H1 (cell line): ENCODE measurements at regions not wholly inside any gene's neighbourhood (a gene's known extent, or its start where the extent isn't known, plus 50 kb on each side); places are given as distances from the start of the nearest gene placed in this dataset.
A peak's percentile ranks its signal among the peaks of the same experiment; 100 is the strongest.

Experiments used
- CTCF ChIA-PET: fragments of 300-600 bp; sonication (Branson Sonifier 250); formaldehyde crosslinking; loops from one replicate; lab custom pipeline; 2021; ENCODE audit not compliant: partially characterized antibody; lab: Charles Lee
- POLR2A ChIA-PET: fragments of 300-600 bp; sonication (Branson Sonifier 250); formaldehyde crosslinking; loops from one replicate; lab custom pipeline; 2021; ENCODE audit warnings: inconsistent platforms; ENCODE audit not compliant: partially characterized antibody; lab: Charles Lee
- DNase-seq, 2 experiments: peaks; one replicate each; pipeline versions ENCODE4 v3.0.0 to v3.0.0-alpha.2; 2010 to 2022; ENCODE audit warnings: low spot score in 2 of 2, low read depth in 1 of 2, mixed read lengths in 1 of 2
- FAIRE-seq: peaks from 2 replicates; lab custom pipeline; 2011; peaks lifted over from hg19 to GRCh38; lab: Jason Lieb, UNC
- H2AFZ ChIP-seq: 2 replicates; pipeline ENCODE4 v1.8.1; 2012; ENCODE audit warnings: low read length, inconsistent platforms
- H2AK5ac ChIP-seq: 2 replicates; pipeline ENCODE4 v1.6.1; 2013; ENCODE audit warnings: low read depth, low read length
- H2BK120ac ChIP-seq: replicated peaks from 2 replicates; pipeline ENCODE3; 2013; ENCODE audit warnings: low read depth, low read length, inconsistent platforms
- H2BK12ac ChIP-seq: 2 replicates; pipeline ENCODE4 v1.6.1; 2013; ENCODE audit warnings: low read depth, low read length
- H2BK15ac ChIP-seq: 2 replicates; pipeline ENCODE4 v1.6.1; 2013; ENCODE audit warnings: low read length
- H2BK20ac ChIP-seq: 2 replicates; pipeline ENCODE4 v1.6.1; 2013; ENCODE audit warnings: low read length
- H2BK5ac ChIP-seq: 2 replicates; pipeline ENCODE4 v1.6.1; 2013; ENCODE audit warnings: low read depth, low read length
- H3K14ac ChIP-seq: 2 replicates; pipeline ENCODE4 v1.6.1; 2013; ENCODE audit warnings: inconsistent platforms; ENCODE audit not compliant: insufficient read length
- H3K18ac ChIP-seq: 2 replicates; pipeline ENCODE4 v1.6.1; 2013; ENCODE audit warnings: low read length; ENCODE audit errors: extremely low read depth
- H3K23ac ChIP-seq: 2 replicates; pipeline ENCODE4 v1.6.1; 2013; ENCODE audit warnings: inconsistent platforms; ENCODE audit not compliant: insufficient read length
- H3K23me2 ChIP-seq: 2 replicates; pipeline ENCODE4 v1.6.1; 2013; ENCODE audit warnings: low read depth, low read length
- H3K27ac ChIP-seq: 2 replicates; pipeline ENCODE4 v1.6.1; 2011; ENCODE audit warnings: low read depth, low read length, inconsistent platforms
- H3K27me3 ChIP-seq, 4 experiments: replicated peaks in 1 of 4; 1 replicate in 1 of 4; 2 replicates in 3 of 4; pipeline versions ENCODE4 v1.6.1 to v1.8.1; 2011 to 2013; ENCODE audit warnings: low read length in 3 of 4, mild to moderate bottlenecking in 3 of 4, inconsistent platforms in 2 of 4, mixed read lengths in 2 of 4, moderate library complexity in 1 of 4; ENCODE audit not compliant: control insufficient read depth in 3 of 4, insufficient read depth in 3 of 4; ENCODE audit errors: extremely low read depth in 1 of 4
- H3K36me3 ChIP-seq, 4 experiments: 2 replicates each; pipeline versions ENCODE4 v1.6.1 to v1.8.1; 2011 to 2013; ENCODE audit warnings: mild to moderate bottlenecking in 4 of 4, low read length in 3 of 4, moderate library complexity in 2 of 4, control low read depth in 1 of 4, inconsistent platforms in 1 of 4; ENCODE audit not compliant: insufficient read depth in 4 of 4, control insufficient read depth in 2 of 4
- H3K4ac ChIP-seq: replicated peaks from 2 replicates; pipeline ENCODE3; 2013; ENCODE audit warnings: low read length, low read depth, mixed read lengths, inconsistent platforms; ENCODE audit not compliant: insufficient read length
- H3K4me1 ChIP-seq, 4 experiments: replicated peaks in 1 of 4; 1 replicate in 1 of 4; 2 replicates in 3 of 4; pipeline versions ENCODE4 v1.6.1 to v1.8.1; 2011 to 2013; ENCODE audit warnings: low read length in 3 of 4, inconsistent platforms in 2 of 4, mixed read lengths in 1 of 4; ENCODE audit not compliant: insufficient read depth in 4 of 4, control insufficient read depth in 3 of 4
- H3K4me2 ChIP-seq, 2 experiments: 2 replicates each; pipeline versions ENCODE4 v1.6.1 to v1.8.1; 2011 to 2013; ENCODE audit warnings: low read depth in 2 of 2, low read length in 2 of 2, control low read depth in 1 of 2, inconsistent platforms in 1 of 2, mild to moderate bottlenecking in 1 of 2; ENCODE audit not compliant: insufficient read depth in 1 of 2
- H3K4me3 ChIP-seq, 4 experiments: fragments of 200-600, 300-600 bp in 1 of 4; sonication (generic), shearing (Covaris generic), sonication (Bioruptor Twin) in 1 of 4; 2 replicates each; pipeline versions ENCODE4 v1.5.1 to v1.8.1; 2011 to 2016; ENCODE audit warnings: low read length in 4 of 4, low read depth in 3 of 4, control low read depth in 2 of 4, inconsistent platforms in 2 of 4, mild to moderate bottlenecking in 2 of 4, mixed read lengths in 1 of 4, moderate library complexity in 1 of 4; ENCODE audit not compliant: insufficient read depth in 2 of 4; ENCODE audit errors: extremely low read depth in 1 of 4
- H3K56ac ChIP-seq: replicated peaks from 2 replicates; pipeline ENCODE3; 2013; ENCODE audit warnings: low read depth, mild to moderate bottlenecking, mixed read lengths, low read length, inconsistent platforms; ENCODE audit not compliant: insufficient read length
- H3K79me1 ChIP-seq: 2 replicates; pipeline ENCODE4 v1.6.1; 2013; ENCODE audit warnings: low read depth, low read length, control low read depth
- H3K79me2 ChIP-seq, 2 experiments: 2 replicates each; pipeline versions ENCODE4 v1.6.1 to v1.8.1; 2012 to 2013; ENCODE audit warnings: low read length in 2 of 2, mild to moderate bottlenecking in 2 of 2, inconsistent platforms in 1 of 2; ENCODE audit not compliant: insufficient read depth in 2 of 2, control insufficient read depth in 1 of 2
- H3K9ac ChIP-seq, 4 experiments: replicated peaks in 1 of 4; 1 replicate in 1 of 4; 2 replicates in 3 of 4; pipeline versions ENCODE4 v1.6.1 to v1.8.1; 2011 to 2013; ENCODE audit warnings: low read depth in 3 of 4, low read length in 3 of 4, control low read depth in 2 of 4, mild to moderate bottlenecking in 2 of 4, moderate library complexity in 2 of 4, inconsistent platforms in 1 of 4; ENCODE audit errors: extremely low read depth in 1 of 4
- H3K9me3 ChIP-seq, 2 experiments: 2 replicates each; pipeline versions ENCODE4 v1.6.1 to v1.8.1; 2012 to 2013; ENCODE audit warnings: mild to moderate bottlenecking in 2 of 2, moderate library complexity in 2 of 2, control low read depth in 1 of 2, inconsistent platforms in 1 of 2, low read depth in 1 of 2, low read length in 1 of 2, mixed read lengths in 1 of 2; ENCODE audit not compliant: insufficient read depth in 2 of 2
- H4K20me1 ChIP-seq, 2 experiments: replicated peaks in 1 of 2; 2 replicates each; pipeline versions ENCODE3 to v1.8.1; 2011 to 2013; ENCODE audit warnings: inconsistent platforms in 2 of 2, low read length in 2 of 2, mild to moderate bottlenecking in 1 of 2; ENCODE audit not compliant: insufficient read depth in 2 of 2, control insufficient read depth in 1 of 2
- H4K5ac ChIP-seq: 2 replicates; pipeline ENCODE4 v1.6.1; 2013; ENCODE audit warnings: low read length, low read depth, mixed read lengths, inconsistent platforms; ENCODE audit not compliant: insufficient read length
- H4K8ac ChIP-seq: 2 replicates; pipeline ENCODE4 v1.8.0; 2013; ENCODE audit warnings: mild to moderate bottlenecking, moderate library complexity, low read length, inconsistent platforms; ENCODE audit not compliant: insufficient read depth; ENCODE audit errors: extremely low read depth
- H4K91ac ChIP-seq: replicated peaks from 2 replicates; pipeline ENCODE3; 2013; ENCODE audit warnings: low read length, mixed read lengths, inconsistent platforms; ENCODE audit not compliant: insufficient read length
- TEAD4 ChIP-seq: IDR thresholded peaks from 2 replicates; pipeline ENCODE4 v1.6.1; 2012; ENCODE audit warnings: low read depth, low read length, inconsistent platforms, mixed read lengths
- WGBS, 2 experiments: shearing (Covaris generic) in 1 of 2; methylation state at CpG; one replicate each; pipeline versions ENCODE4 v1.1.6 to v1.1.7; 2013 to 2015; ENCODE audit warnings: low lambda C conversion rate in 2 of 2, mixed read lengths in 2 of 2, inconsistent platforms in 1 of 2, low coverage in 1 of 2, missing lambda C conversion rate in 1 of 2; ENCODE audit not compliant: insufficient replicate concordance in 2 of 2, insufficient coverage in 1 of 2, insufficient read length in 1 of 2; ENCODE audit errors: extremely low coverage in 1 of 2, missing lambda C conversion rate in 1 of 2; 5-methylcytosine and 5-hydroxymethylcytosine counted together
- TF ChIP-seq, protein P1 (sequence below), 3 experiments: IDR thresholded peaks; 1 replicate in 2 of 3; 2 replicates in 1 of 3; pipeline versions ENCODE4 v1.5.1 to v1.6.1; 2011; ENCODE audit warnings: low read length in 3 of 3, mild to moderate bottlenecking in 3 of 3, inconsistent platforms in 2 of 3, low read depth in 1 of 3, moderate library complexity in 1 of 3; ENCODE audit not compliant: insufficient read depth in 1 of 3; ENCODE audit errors: control extremely low read depth in 1 of 3

DNA sequence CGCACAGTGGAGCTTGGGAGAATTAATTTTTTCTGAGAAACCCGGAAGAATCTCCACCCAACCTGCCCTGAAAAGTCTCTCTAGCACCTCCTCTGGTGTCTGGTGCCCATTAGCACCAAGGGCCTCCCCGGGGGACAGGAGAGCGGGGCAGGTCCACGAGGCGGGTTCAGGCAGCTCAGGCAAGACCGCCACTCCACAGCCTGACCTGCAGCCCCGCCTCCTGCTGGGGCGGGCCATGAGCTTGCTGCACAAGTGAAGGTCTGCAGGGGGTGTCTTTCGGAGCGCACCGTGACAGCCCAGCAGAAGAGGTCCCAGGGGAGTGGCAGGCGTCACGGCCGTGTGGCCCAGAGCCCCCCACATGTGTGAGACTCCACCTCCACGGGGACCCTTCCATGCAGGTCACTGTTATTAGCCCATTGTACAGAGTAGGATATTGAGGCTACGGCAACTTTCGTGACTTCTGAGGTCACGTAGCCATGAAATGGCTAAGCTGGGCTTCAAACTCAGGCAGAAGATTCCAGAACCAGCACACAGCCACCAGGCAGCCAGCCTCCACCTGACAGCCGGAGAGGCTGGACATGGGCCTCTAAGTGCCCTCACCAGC lies 63.9 kb upstream of the SLCO4A1 start:
- CTCF ChIA-PET: interaction anchor here (1.0 to 5.3 kb wide), 11 partner anchors 10 to 124 kb away, joined by 3 to 45 read pairs (median 5); no protein-coding TSS in a partner anchor
- 88% methylated on average over 19 of the region's 20 CpGs; no CpG with 5 or more reads in 1 of the 2 experiments for WGBS, 2 experiments
- H3K4me2 ChIP-seq: no peak overlapping the region

More for the DNA sequence above, 63.9 kb upstream of the SLCO4A1 start:
- Histone ChIP-seq H3K27ac (no peak overlapping the region), H3K9ac (no peak overlapping the region), H3K4me1 (peaks cover 0 to 15% (median 4%) of the 10 kb centered on the region in 4 experiments; a peak in 5 of 7 replicates), H3K18ac (no peak overlapping the region), H2BK15ac (no peak overlapping the region; the same call in 1 of the 2 replicates), H3K56ac (no peak overlapping the region), H2BK12ac (no peak overlapping the region), H2BK20ac (no peak overlapping the region), H2AFZ (no peak overlapping the region), H3K79me2 (no peaks in the 10 kb centered on the region), H4K5ac (no peak overlapping the region), H2AK5ac (no peak overlapping the region), H2BK5ac (no peak overlapping the region), H2BK120ac (no peak overlapping the region), H3K4me3 (no peak overlapping the region), H3K9me3 (no peaks in the 10 kb centered on the region), H4K8ac (no peak overlapping the region), H3K23ac (no peak overlapping the region), H3K4ac (no peak overlapping the region), H3K14ac (no peak overlapping the region), H3K79me1 (no peaks in the 10 kb centered on the region), H4K91ac (no peak overlapping the region), H3K27me3 (no peaks in the 10 kb centered on the region), H3K23me2 (no peaks in the 10 kb centered on the region), H3K36me3 (no peaks in the 10 kb centered on the region), H4K20me1 (peaks cover 1 to 2% of the 10 kb centered on the region in 2 experiments)
- DNase-seq (no peak), FAIRE-seq (no peak)
- POLR2A ChIA-PET: interaction anchor here (1.1 kb wide), 1 partner anchor 25 kb away, joined by 3 read pairs; no protein-coding TSS in a partner anchor
- TF ChIP-seq TEAD4: no peak
- TF ChIP-seq, protein P1, sequence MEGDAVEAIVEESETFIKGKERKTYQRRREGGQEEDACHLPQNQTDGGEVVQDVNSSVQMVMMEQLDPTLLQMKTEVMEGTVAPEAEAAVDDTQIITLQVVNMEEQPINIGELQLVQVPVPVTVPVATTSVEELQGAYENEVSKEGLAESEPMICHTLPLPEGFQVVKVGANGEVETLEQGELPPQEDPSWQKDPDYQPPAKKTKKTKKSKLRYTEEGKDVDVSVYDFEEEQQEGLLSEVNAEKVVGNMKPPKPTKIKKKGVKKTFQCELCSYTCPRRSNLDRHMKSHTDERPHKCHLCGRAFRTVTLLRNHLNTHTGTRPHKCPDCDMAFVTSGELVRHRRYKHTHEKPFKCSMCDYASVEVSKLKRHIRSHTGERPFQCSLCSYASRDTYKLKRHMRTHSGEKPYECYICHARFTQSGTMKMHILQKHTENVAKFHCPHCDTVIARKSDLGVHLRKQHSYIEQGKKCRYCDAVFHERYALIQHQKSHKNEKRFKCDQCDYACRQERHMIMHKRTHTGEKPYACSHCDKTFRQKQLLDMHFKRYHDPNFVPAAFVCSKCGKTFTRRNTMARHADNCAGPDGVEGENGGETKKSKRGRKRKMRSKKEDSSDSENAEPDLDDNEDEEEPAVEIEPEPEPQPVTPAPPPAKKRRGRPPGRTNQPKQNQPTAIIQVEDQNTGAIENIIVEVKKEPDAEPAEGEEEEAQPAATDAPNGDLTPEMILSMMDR (IDR thresholded peaks at IDR 0.05; ENCODE audit: control extremely low read depth in 1 of 3, insufficient read depth in 1 of 3, low read depth in 1 of 3, low read length in 3 of 3): peak in 2 of 3 experiments; percentile 9 to 10; a peak in 1 of 4 replicates
